ENCODE measurements at regions not wholly inside any gene's neighbourhood (a gene's known extent, or its start where the extent isn't known, plus 50 kb on each side); places are given as distances from the start of the nearest gene placed in this dataset.

DNA sequence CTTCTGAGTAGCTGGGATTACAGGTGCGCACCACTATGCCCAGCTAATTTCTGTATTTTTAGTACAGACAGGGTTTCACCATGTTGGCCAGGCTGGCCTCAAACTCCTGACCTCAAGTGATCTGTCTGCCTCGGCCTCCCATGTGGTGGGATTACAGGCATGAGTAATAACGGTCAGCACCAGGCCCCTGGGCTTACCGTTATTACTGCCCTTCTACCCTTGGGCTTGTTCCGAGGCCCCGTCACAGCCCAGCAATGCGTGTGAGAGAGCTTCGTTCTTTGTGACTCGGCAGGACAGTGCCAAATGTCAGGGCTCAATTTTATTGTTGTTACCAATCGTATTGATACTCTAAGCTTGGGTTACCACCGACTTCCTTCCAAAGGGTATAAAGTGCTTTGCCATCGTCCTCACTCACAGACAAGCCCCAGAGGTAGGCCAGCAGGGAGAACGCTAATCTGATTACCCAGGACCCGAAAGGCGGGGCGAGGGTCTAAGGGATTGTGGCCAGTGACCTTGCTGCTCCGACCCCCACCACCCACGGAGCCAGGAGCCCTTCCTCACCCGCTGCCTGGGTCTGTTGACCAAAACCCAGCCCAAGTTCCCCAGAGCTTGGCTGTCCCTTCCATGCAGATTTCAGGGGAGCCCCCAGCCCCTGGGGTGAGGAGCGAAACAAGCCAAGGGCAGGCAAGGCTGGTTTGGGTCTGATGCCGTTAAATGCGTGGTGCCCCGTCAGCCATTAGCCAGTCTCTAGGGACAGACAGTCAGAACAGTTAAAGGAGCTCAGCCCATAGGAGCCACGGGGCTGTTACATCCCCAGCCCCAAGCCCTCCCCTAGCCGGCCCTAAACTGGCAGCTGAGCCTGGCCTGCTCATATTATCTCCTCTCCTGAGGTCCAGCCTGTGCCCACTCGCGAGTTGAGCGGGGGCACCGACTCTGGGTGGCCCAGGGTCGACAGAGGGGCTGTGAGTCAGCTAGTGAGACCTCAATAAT is 54.9 kb upstream of the CASZ1 start:
- Histone ChIP-seq H2AFZ (ENCODE audit: low read depth, low read length) (no peak overlapping the region), H3K9ac (ENCODE audit: low read length) (no peak overlapping the region), H3K36me3 (ENCODE audit: insufficient read depth, low read length) (no peaks in the 10 kb centered on the region), H3K27me3 (ENCODE audit: insufficient read depth, low read length) (peaks cover 2% of the 10 kb centered on the region), H3K9me3 (ENCODE audit: insufficient read depth, low read depth, low read length) (no peaks in the 10 kb centered on the region), H3K79me2 (ENCODE audit: insufficient read depth, low read length) (no peaks in the 10 kb centered on the region), H3K27ac (ENCODE audit: low read depth, low read length) (no peak overlapping the region), H4K20me1 (ENCODE audit: insufficient read depth, low read length) (no peaks in the 10 kb centered on the region), H3K4me3 (ENCODE audit: insufficient read depth, low read depth, low read length) (no peak overlapping the region), H3K4me1 (ENCODE audit: insufficient read depth, low read length) (no peaks in the 10 kb centered on the region), H3K4me2 (ENCODE audit: low read length) (no peak overlapping the region)
- FAIRE-seq = no peak
- Mint-ChIP-seq H3K4me1 (ENCODE audit: low read depth, unreplicated experiment) (no peaks in the 10 kb centered on the region), H3K4me3 (ENCODE audit: unreplicated experiment) (no peak overlapping the region), H3K36me3 (ENCODE audit: low read depth, unreplicated experiment) (no peaks in the 10 kb centered on the region), H3K27me3 (ENCODE audit: low read depth, unreplicated experiment) (peaks cover 17% of the 10 kb centered on the region), H3K9me3 (ENCODE audit: unreplicated experiment) (peaks cover 6% of the 10 kb centered on the region), H3K27ac (ENCODE audit: unreplicated experiment) (no peak overlapping the region)
- no peak for TF ChIP-seq EZH2 (IDR thresholded peaks at IDR 0.05; ENCODE audit: insufficient read depth, low read length)
- TF ChIP-seq, protein P1, sequence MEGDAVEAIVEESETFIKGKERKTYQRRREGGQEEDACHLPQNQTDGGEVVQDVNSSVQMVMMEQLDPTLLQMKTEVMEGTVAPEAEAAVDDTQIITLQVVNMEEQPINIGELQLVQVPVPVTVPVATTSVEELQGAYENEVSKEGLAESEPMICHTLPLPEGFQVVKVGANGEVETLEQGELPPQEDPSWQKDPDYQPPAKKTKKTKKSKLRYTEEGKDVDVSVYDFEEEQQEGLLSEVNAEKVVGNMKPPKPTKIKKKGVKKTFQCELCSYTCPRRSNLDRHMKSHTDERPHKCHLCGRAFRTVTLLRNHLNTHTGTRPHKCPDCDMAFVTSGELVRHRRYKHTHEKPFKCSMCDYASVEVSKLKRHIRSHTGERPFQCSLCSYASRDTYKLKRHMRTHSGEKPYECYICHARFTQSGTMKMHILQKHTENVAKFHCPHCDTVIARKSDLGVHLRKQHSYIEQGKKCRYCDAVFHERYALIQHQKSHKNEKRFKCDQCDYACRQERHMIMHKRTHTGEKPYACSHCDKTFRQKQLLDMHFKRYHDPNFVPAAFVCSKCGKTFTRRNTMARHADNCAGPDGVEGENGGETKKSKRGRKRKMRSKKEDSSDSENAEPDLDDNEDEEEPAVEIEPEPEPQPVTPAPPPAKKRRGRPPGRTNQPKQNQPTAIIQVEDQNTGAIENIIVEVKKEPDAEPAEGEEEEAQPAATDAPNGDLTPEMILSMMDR (IDR thresholded peaks at IDR 0.05; ENCODE audit: insufficient read depth, low read depth, low read length) = no peak
- DNase-seq (ENCODE audit: low read depth) = no peak

DNA sequence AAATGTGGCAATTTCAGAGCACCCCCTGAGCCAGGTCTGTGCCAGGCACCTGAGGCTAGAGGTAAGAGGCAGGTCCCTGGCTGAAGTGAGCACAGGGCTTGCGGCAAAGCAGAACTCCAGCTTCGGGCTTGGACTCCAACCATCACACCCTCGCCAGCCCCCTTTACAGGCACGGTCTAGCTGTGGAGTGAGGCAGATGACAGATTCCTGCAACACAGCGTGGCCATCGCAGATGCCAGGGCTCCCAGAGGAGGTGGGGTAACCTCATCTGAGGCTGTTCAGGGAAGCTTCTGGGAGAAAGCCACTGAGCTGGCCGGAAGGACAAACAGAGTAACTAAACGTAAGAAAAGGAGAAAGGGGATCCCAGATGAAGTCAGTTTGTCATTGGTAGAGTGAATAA is 55.6 kb upstream of the CASZ1 start:
- Histone ChIP-seq H3K36me3 (ENCODE audit: insufficient read depth, low read length) (no peaks in the 10 kb centered on the region), H3K4me3 (ENCODE audit: insufficient read depth, low read depth, low read length) (no peak overlapping the region), H3K27me3 (ENCODE audit: insufficient read depth, low read length) (peaks cover 2% of the 10 kb centered on the region), H3K27ac (ENCODE audit: low read depth, low read length) (no peak overlapping the region), H3K79me2 (ENCODE audit: insufficient read depth, low read length) (no peaks in the 10 kb centered on the region), H3K4me1 (ENCODE audit: insufficient read depth, low read length) (no peaks in the 10 kb centered on the region), H4K20me1 (ENCODE audit: insufficient read depth, low read length) (no peaks in the 10 kb centered on the region), H3K4me2 (ENCODE audit: low read length) (no peak overlapping the region), H2AFZ (ENCODE audit: low read depth, low read length) (no peak overlapping the region), H3K9ac (ENCODE audit: low read length) (no peak overlapping the region), H3K9me3 (ENCODE audit: insufficient read depth, low read depth, low read length) (no peaks in the 10 kb centered on the region)
- no peaks in the 10 kb centered on the region for H3K4me1 Mint-ChIP-seq (ENCODE audit: low read depth, unreplicated experiment)
- H3K27ac Mint-ChIP-seq (ENCODE audit: unreplicated experiment) = no peak overlapping the region
- peaks cover 17% of the 10 kb centered on the region for H3K27me3 Mint-ChIP-seq (ENCODE audit: low read depth, unreplicated experiment)
- no peaks in the 10 kb centered on the region for H3K36me3 Mint-ChIP-seq (ENCODE audit: low read depth, unreplicated experiment)
- no peak for TF ChIP-seq EZH2 (IDR thresholded peaks at IDR 0.05; ENCODE audit: insufficient read depth, low read length)
- DNase-seq (ENCODE audit: low read depth) (no peak), FAIRE-seq (no peak)
- H3K4me3 Mint-ChIP-seq (ENCODE audit: unreplicated experiment) = no peak overlapping the region
- H3K9me3 Mint-ChIP-seq (ENCODE audit: unreplicated experiment) = peaks cover 3% of the 10 kb centered on the region

DNA sequence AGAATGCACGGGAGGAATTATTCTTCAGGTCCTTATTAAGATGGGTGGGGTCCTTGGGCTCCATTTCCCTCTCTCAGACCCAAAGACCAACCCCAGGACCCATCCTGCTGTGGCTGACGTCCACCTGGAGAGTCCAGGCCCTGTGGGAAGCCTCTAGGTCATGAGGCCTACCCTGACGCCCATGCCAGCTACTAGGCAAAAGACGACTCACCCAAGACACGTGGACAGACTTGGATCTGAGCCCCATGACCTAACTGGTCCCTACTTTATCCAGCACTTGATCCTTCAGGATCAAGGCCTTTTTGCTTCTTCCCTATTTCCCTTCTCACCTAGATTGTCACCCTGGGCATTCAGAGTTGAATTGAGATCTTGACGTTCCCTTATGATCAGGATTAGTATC is 56.0 kb upstream of the CASZ1 start:
- Mint-ChIP-seq H3K27ac (ENCODE audit: unreplicated experiment) (no peak overlapping the region), H3K27me3 (ENCODE audit: low read depth, unreplicated experiment) (peaks cover 21% of the 10 kb centered on the region), H3K4me3 (ENCODE audit: unreplicated experiment) (no peak overlapping the region), H3K9me3 (ENCODE audit: unreplicated experiment) (peaks cover 3% of the 10 kb centered on the region), H3K36me3 (ENCODE audit: low read depth, unreplicated experiment) (no peaks in the 10 kb centered on the region), H3K4me1 (ENCODE audit: low read depth, unreplicated experiment) (no peaks in the 10 kb centered on the region)
- no peaks in the 10 kb centered on the region for H3K4me1 ChIP-seq (ENCODE audit: insufficient read depth, low read length)
- FAIRE-seq = no peak
- H3K9ac ChIP-seq (ENCODE audit: low read length) = no peak overlapping the region
- H3K36me3 ChIP-seq (ENCODE audit: insufficient read depth, low read length) = no peaks in the 10 kb centered on the region
- no peak overlapping the region for H3K27ac ChIP-seq (ENCODE audit: low read depth, low read length)
- no peak for DNase-seq (ENCODE audit: low read depth)
- no peaks in the 10 kb centered on the region for H3K79me2 ChIP-seq (ENCODE audit: insufficient read depth, low read length)
- TF ChIP-seq, protein P1 (IDR thresholded peaks at IDR 0.05; ENCODE audit: insufficient read depth, low read depth, low read length) = no peak
- no peak for TF ChIP-seq EZH2 (IDR thresholded peaks at IDR 0.05; ENCODE audit: insufficient read depth, low read length)
- peaks cover 2% of the 10 kb centered on the region for H3K27me3 ChIP-seq (ENCODE audit: insufficient read depth, low read length)
- H4K20me1 ChIP-seq (ENCODE audit: insufficient read depth, low read length) = no peaks in the 10 kb centered on the region
- H3K4me2 ChIP-seq (ENCODE audit: low read length) = no peak overlapping the region
- no peak overlapping the region for H3K4me3 ChIP-seq (ENCODE audit: insufficient read depth, low read depth, low read length)
- H2AFZ ChIP-seq (ENCODE audit: low read depth, low read length) = no peak overlapping the region
- H3K9me3 ChIP-seq (ENCODE audit: insufficient read depth, low read depth, low read length) = no peaks in the 10 kb centered on the region
